PC-3 (cell line): ENCODE measurements at regions not wholly inside any gene's neighbourhood (a gene's known extent, or its start where the extent isn't known, plus 50 kb on each side); places are given as distances from the start of the nearest gene placed in this dataset.

Experiments
- ATAC-seq: fragments of 200-7000 bp; cut with Tn5 transposase; 2 replicates; pipeline ENCODE4 v1.9.1; 2020; ENCODE audit warnings: mild to moderate bottlenecking, moderate library complexity
- BruUV-seq: library from RNA; stranded (reverse); fragments of 400-500 nt; replicated peaks from 2 replicates; lab custom pipeline; 2021; lab: Mats Ljungman, UMichigan
- CTCF ChIA-PET: fragments of 300-600 bp; sonication (Branson Sonifier 250); formaldehyde crosslinking; loops from one replicate; lab custom pipeline; 2022; ENCODE audit warnings: antibody characterized with exemption; lab: Charles Lee
- POLR2A ChIA-PET: fragments of 300-600 bp; sonication (Branson Sonifier 250); formaldehyde crosslinking; loops from one replicate; lab custom pipeline; 2022; ENCODE audit warnings: antibody characterized with exemption; ENCODE audit not compliant: unreplicated experiment; lab: Charles Lee
- DNase-seq: peaks from one replicate; pipeline ENCODE4 v3.0.0-alpha.2; 2015
- H2AFZ ChIP-seq: fragments of 300-600 bp; sonication (generic); 2 replicates; pipeline ENCODE4 v1.6.0; 2016; ENCODE audit warnings: antibody characterized with exemption, low read length
- H3F3A ChIP-seq: fragments of 300-600 bp; sonication (generic); one replicate; pipeline ENCODE4 v1.6.0; 2017; ENCODE audit warnings: antibody characterized with exemption, low read length, control low read depth, mild to moderate bottlenecking; ENCODE audit not compliant: unreplicated experiment
- H3K27ac ChIP-seq: fragments of 300-600 bp; sonication (generic); 2 replicates; pipeline ENCODE4 v1.5.1; 2016; ENCODE audit warnings: mild to moderate bottlenecking, low read length
- H3K27me3 ChIP-seq: fragments of 300-600 bp; sonication (generic); 2 replicates; pipeline ENCODE4 v1.6.1; 2016; ENCODE audit warnings: low read length, mixed read lengths
- H3K36me3 ChIP-seq: fragments of 300-600 bp; sonication (generic); 2 replicates; pipeline ENCODE4 v1.6.1; 2016; ENCODE audit warnings: low read depth, mixed run types, low read length, mixed read lengths
- H3K4me1 ChIP-seq: fragments of 300-600 bp; sonication (generic); 2 replicates; pipeline ENCODE4 v1.5.1; 2016; ENCODE audit warnings: low read length; ENCODE audit not compliant: insufficient read depth
- H3K4me2 ChIP-seq: fragments of 300-600 bp; sonication (generic); 2 replicates; pipeline ENCODE4 v1.6.0; 2016; ENCODE audit warnings: low read length
- H3K4me3 ChIP-seq: fragments of 300-600 bp; sonication (generic); 2 replicates; pipeline ENCODE4 v1.5.1; 2016; ENCODE audit warnings: mild to moderate bottlenecking, low read length, mixed read lengths
- H3K79me2 ChIP-seq: fragments of 300-600 bp; sonication (generic); 2 replicates; pipeline ENCODE4 v1.6.1; 2017; ENCODE audit warnings: low read length, mixed read lengths
- H3K9ac ChIP-seq: fragments of 300-600 bp; sonication (generic); 2 replicates; pipeline ENCODE4 v1.6.0; 2016; ENCODE audit warnings: mild to moderate bottlenecking, low read length
- H3K9me2 ChIP-seq: fragments of 300-600 bp; sonication (generic); replicated peaks from 2 replicates; pipeline ENCODE4 v1.6.1; 2016; ENCODE audit warnings: mixed run types, low read length, mixed read lengths
- H3K9me3 ChIP-seq: fragments of 300-600 bp; sonication (generic); 2 replicates; pipeline ENCODE4 v1.6.1; 2016; ENCODE audit warnings: low read length, mixed read lengths
- H4K20me1 ChIP-seq: fragments of 300-600 bp; sonication (generic); 2 replicates; pipeline ENCODE4 v1.6.1; 2016; ENCODE audit warnings: low read length, mixed read lengths
- CTCF ChIP-seq: fragments of 300-600 bp; sonication (generic); conservative IDR thresholded peaks from 2 replicates; pipeline ENCODE4 v1.5.1; 2017; ENCODE audit warnings: antibody characterized with exemption, low read depth, mild to moderate bottlenecking, low read length
- EZH2 ChIP-seq: fragments of 300-600 bp; sonication (generic); IDR thresholded peaks from one replicate; pipeline ENCODE4 v1.6.1; 2017; ENCODE audit warnings: antibody characterized with exemption, mild to moderate bottlenecking, low read length; ENCODE audit not compliant: unreplicated experiment
- EZH2phosphoT487 ChIP-seq: fragments of 300-600 bp; sonication (generic); IDR thresholded peaks from 2 replicates; pipeline ENCODE4 v1.6.1; 2018; ENCODE audit warnings: mild to moderate bottlenecking, antibody characterized with exemption, low read length, borderline replicate concordance
- intact Hi-C: fragments of 100-400 bp; cut with micrococcal nuclease; formaldehyde crosslinking; loops from 2 replicates; pipeline ENCODE4 v1.9.0; 2023

- intact Hi-C loops, result no loop called here
- ChIA-PET CTCF (no interaction called here), POLR2A (no interaction called here)
- Histone ChIP-seq H2AFZ (no peak overlapping the region), H3K9me2 (no peaks in the 10 kb centered on the region), H3F3A (no peaks in the 10 kb centered on the region), H3K27me3 (no peaks in the 10 kb centered on the region), H4K20me1 (no peaks in the 10 kb centered on the region), H3K4me1 (no peaks in the 10 kb centered on the region), H3K79me2 (no peaks in the 10 kb centered on the region), H3K9ac (no peak overlapping the region), H3K27ac (no peak overlapping the region), H3K4me3 (no peak overlapping the region), H3K36me3 (no peaks in the 10 kb centered on the region), H3K9me3 (peaks cover 4% of the 10 kb centered on the region), H3K4me2 (no peak overlapping the region)
- ATAC-seq (no peak), DNase-seq (no peak)
- BruUV-seq, result no TSS peak
- TF ChIP-seq EZH2phosphoT487, result no peak
- no peak for TF ChIP-seq EZH2
- no peak for TF ChIP-seq CTCF
These were observed 310.8 kb downstream of the GABRB3 start for GRCh38 chr15:26461847-26462608.

GRCh38 chr15:26460165-26460564 lies 312.7 kb downstream of the GABRB3 start:
- Histone ChIP-seq H3K79me2 (no peaks in the 10 kb centered on the region), H3K4me2 (no peak overlapping the region), H3K27ac (no peak overlapping the region), H3K9me2 (no peaks in the 10 kb centered on the region), H3K9me3 (peaks cover 11% of the 10 kb centered on the region), H3K4me1 (no peaks in the 10 kb centered on the region), H3F3A (no peaks in the 10 kb centered on the region), H2AFZ (no peak overlapping the region), H3K4me3 (no peak overlapping the region), H4K20me1 (no peaks in the 10 kb centered on the region), H3K9ac (no peak overlapping the region), H3K27me3 (no peaks in the 10 kb centered on the region), H3K36me3 (no peaks in the 10 kb centered on the region)
- no TSS peak for BruUV-seq
- intact Hi-C loops, result no loop called here
- ATAC-seq (no peak), DNase-seq (no peak)
- ChIA-PET POLR2A (no interaction called here), CTCF (no interaction called here)
- no peak for TF ChIP-seq EZH2
- no peak for TF ChIP-seq CTCF
- no peak for TF ChIP-seq EZH2phosphoT487

GRCh38 chr15:26455828-26456227 lies 317.0 kb downstream of the GABRB3 start:
- intact Hi-C loops, result no loop called here
- H3K4me1 ChIP-seq, result no peaks in the 10 kb centered on the region
- H3K27me3 ChIP-seq, result peaks cover 7% of the 10 kb centered on the region; the same call in 1 of the 2 replicates
- H2AFZ ChIP-seq, result no peak overlapping the region
- no TSS peak for BruUV-seq
- H3K9me3 ChIP-seq, result peaks cover 23% of the 10 kb centered on the region
- no peak for DNase-seq
- CTCF ChIA-PET, result no interaction called here
- POLR2A ChIA-PET, result no interaction called here
- H3K4me3 ChIP-seq, result no peak overlapping the region
- H3K9ac ChIP-seq, result no peak overlapping the region
- no peak overlapping the region for H3K27ac ChIP-seq
- no peaks in the 10 kb centered on the region for H3K36me3 ChIP-seq
- no peak for TF ChIP-seq EZH2phosphoT487
- TF ChIP-seq EZH2, result no peak
- no peak for TF ChIP-seq CTCF
- H3K9me2 ChIP-seq, result no peaks in the 10 kb centered on the region
- no peaks in the 10 kb centered on the region for H3K79me2 ChIP-seq
- no peak overlapping the region for H3K4me2 ChIP-seq
- H4K20me1 ChIP-seq, result no peaks in the 10 kb centered on the region
- ATAC-seq, result no peak
- no peaks in the 10 kb centered on the region for H3F3A ChIP-seq
